ENCODE measurements at regions not wholly inside any gene's neighbourhood (a gene's known extent, or its start where the extent isn't known, plus 50 kb on each side); places are given as distances from the start of the nearest gene placed in this dataset.

DNA sequence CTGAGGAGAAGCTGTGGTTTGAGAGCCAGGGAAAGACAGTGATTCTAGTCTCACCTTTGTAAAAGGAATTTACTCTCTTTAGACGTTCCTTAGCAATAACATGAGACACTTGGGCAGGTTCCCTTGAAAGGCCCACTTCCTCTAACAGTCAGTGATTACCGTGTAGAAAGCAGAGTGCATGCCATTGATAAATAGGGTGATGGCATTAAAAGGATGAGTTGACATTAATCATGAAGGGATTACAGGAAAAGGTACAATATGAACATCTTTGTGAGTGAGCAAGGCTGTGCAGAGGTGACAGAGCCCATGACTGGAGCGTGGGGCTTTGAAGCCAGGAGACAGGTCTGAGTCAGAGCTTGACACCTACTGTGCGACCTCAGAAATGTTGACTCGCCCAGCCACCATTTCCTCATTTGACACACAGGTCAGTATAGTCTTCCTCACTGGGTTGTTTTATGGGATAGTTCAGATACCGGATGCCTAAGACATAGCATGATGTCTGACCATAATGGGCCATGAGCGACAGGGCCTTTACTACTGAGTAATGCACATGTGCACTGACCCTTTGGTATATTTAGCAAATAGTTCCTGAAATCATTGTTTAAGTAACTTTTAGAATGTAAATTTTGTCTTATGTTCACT, 341.7 kb upstream of the MTNR1B start:
- H4K20me1 ChIP-seq (ENCODE audit: control insufficient read depth, extremely low read depth, insufficient read depth, low read length), result no peaks in the 10 kb centered on the region
- no peak overlapping the region for H3K4me2 ChIP-seq (ENCODE audit: extremely low read depth, insufficient read depth, low read length)
- H3K27me3 ChIP-seq (ENCODE audit: control insufficient read depth, insufficient read depth, low read length), result no peaks in the 10 kb centered on the region
- H3K79me2 ChIP-seq (ENCODE audit: control insufficient read depth, insufficient read depth, low read length), result no peaks in the 10 kb centered on the region
- no peaks in the 10 kb centered on the region for H3K4me1 ChIP-seq (ENCODE audit: control insufficient read depth, extremely low read depth, insufficient read depth, low read length)
- no peak for TF ChIP-seq EZH2 (IDR thresholded peaks at IDR 0.05; ENCODE audit: low read length, missing control alignments)
- no peak for TF ChIP-seq CTCF (conservative IDR thresholded peaks at IDR 0.05 in 1 of 2, IDR thresholded peaks at IDR 0.05 in 1 of 2; ENCODE audit: low read depth in 1 of 2, low read length in 2 of 2)
- no peak overlapping the region for H3K4me3 ChIP-seq (replicated peaks in 1 of 4; ENCODE audit: control extremely low read depth in 1 of 4, insufficient read depth in 1 of 4, low read depth in 3 of 4, low read length in 4 of 4)
- H3K36me3 ChIP-seq (ENCODE audit: control insufficient read depth, insufficient read depth, low read length), result no peaks in the 10 kb centered on the region
- H3K9me3 ChIP-seq (ENCODE audit: control insufficient read depth, insufficient read depth, low read depth, low read length), result no peaks in the 10 kb centered on the region
- no peak overlapping the region for H2AFZ ChIP-seq (ENCODE audit: low read length)
- no peak overlapping the region for H3K9ac ChIP-seq (ENCODE audit: insufficient read depth, low read length)
- H3K27ac ChIP-seq (ENCODE audit: insufficient read depth, low read length), result no peak overlapping the region
- peak in 1 of 2 donors; percentile 77 for DNase-seq (ENCODE audit: low read depth in 2 of 2)

GRCh38 chr11:92628401-92629292, 340.8 kb upstream of the MTNR1B start:
- no peaks in the 10 kb centered on the region for H3K79me2 ChIP-seq (ENCODE audit: control insufficient read depth, insufficient read depth, low read length)
- H3K27ac ChIP-seq (ENCODE audit: insufficient read depth, low read length), result no peak overlapping the region
- H3K9me3 ChIP-seq (ENCODE audit: control insufficient read depth, insufficient read depth, low read depth, low read length), result no peaks in the 10 kb centered on the region
- no peaks in the 10 kb centered on the region for H3K36me3 ChIP-seq (ENCODE audit: control insufficient read depth, insufficient read depth, low read length)
- peak; percentile 2 to 74 for DNase-seq (ENCODE audit: low read depth in 2 of 2)
- H3K4me1 ChIP-seq (ENCODE audit: control insufficient read depth, extremely low read depth, insufficient read depth, low read length), result no peaks in the 10 kb centered on the region
- TF ChIP-seq CTCF (conservative IDR thresholded peaks at IDR 0.05 in 1 of 2, IDR thresholded peaks at IDR 0.05 in 1 of 2; ENCODE audit: low read depth in 1 of 2, low read length in 2 of 2), result no peak
- TF ChIP-seq EZH2 (IDR thresholded peaks at IDR 0.05; ENCODE audit: low read length, missing control alignments), result no peak
- no peak overlapping the region for H2AFZ ChIP-seq (ENCODE audit: low read length)
- no peak overlapping the region for H3K4me3 ChIP-seq (replicated peaks in 1 of 4; ENCODE audit: control extremely low read depth in 1 of 4, insufficient read depth in 1 of 4, low read depth in 3 of 4, low read length in 4 of 4)
- H4K20me1 ChIP-seq (ENCODE audit: control insufficient read depth, extremely low read depth, insufficient read depth, low read length), result no peaks in the 10 kb centered on the region
- H3K9ac ChIP-seq (ENCODE audit: insufficient read depth, low read length), result no peak overlapping the region
- H3K4me2 ChIP-seq (ENCODE audit: extremely low read depth, insufficient read depth, low read length), result no peak overlapping the region
- no peaks in the 10 kb centered on the region for H3K27me3 ChIP-seq (ENCODE audit: control insufficient read depth, insufficient read depth, low read length)

- H3K4me1 ChIP-seq (ENCODE audit: control insufficient read depth, extremely low read depth, insufficient read depth, low read length), result no peaks in the 10 kb centered on the region
- H3K27me3 ChIP-seq (ENCODE audit: control insufficient read depth, insufficient read depth, low read length), result no peaks in the 10 kb centered on the region
- H3K36me3 ChIP-seq (ENCODE audit: control insufficient read depth, insufficient read depth, low read length), result no peaks in the 10 kb centered on the region
- no peak overlapping the region for H3K27ac ChIP-seq (ENCODE audit: insufficient read depth, low read length)
- H3K4me2 ChIP-seq (ENCODE audit: extremely low read depth, insufficient read depth, low read length), result no peak overlapping the region
- no peaks in the 10 kb centered on the region for H3K9me3 ChIP-seq (ENCODE audit: control insufficient read depth, insufficient read depth, low read depth, low read length)
- no peak for TF ChIP-seq CTCF (conservative IDR thresholded peaks at IDR 0.05 in 1 of 2, IDR thresholded peaks at IDR 0.05 in 1 of 2; ENCODE audit: low read depth in 1 of 2, low read length in 2 of 2)
- TF ChIP-seq EZH2 (IDR thresholded peaks at IDR 0.05; ENCODE audit: low read length, missing control alignments), result no peak
- no peaks in the 10 kb centered on the region for H3K79me2 ChIP-seq (ENCODE audit: control insufficient read depth, insufficient read depth, low read length)
- no peak overlapping the region for H2AFZ ChIP-seq (ENCODE audit: low read length)
- H4K20me1 ChIP-seq (ENCODE audit: control insufficient read depth, extremely low read depth, insufficient read depth, low read length), result no peaks in the 10 kb centered on the region
- H3K4me3 ChIP-seq (replicated peaks in 1 of 4; ENCODE audit: control extremely low read depth in 1 of 4, insufficient read depth in 1 of 4, low read depth in 3 of 4, low read length in 4 of 4), result no peak overlapping the region
- no peak for DNase-seq (ENCODE audit: low read depth in 2 of 2)
- no peak overlapping the region for H3K9ac ChIP-seq (ENCODE audit: insufficient read depth, low read length)
These were observed 337.0 kb upstream of the MTNR1B start for GRCh38 chr11:92632495-92632894.
